Liver (tissue), 8 donors: ENCODE measurements at regions not wholly inside any gene's neighbourhood (a gene's known extent, or its start where the extent isn't known, plus 50 kb on each side); places are given as distances from the start of the nearest gene placed in this dataset.

Source experiments
- DNase-seq: peaks from one replicate; pipeline ENCODE4 v3.0.0-alpha.2; 2017; ENCODE audit warnings: low spot score
- H3K27ac ChIP-seq, 2 donors: one replicate each; pipeline ENCODE4 v1.7.0; 2013; ENCODE audit warnings: inconsistent platforms in 2 of 2, low read length in 2 of 2, control low read depth in 1 of 2, low read depth in 1 of 2, mild to moderate bottlenecking in 1 of 2
- H3K27me3 ChIP-seq, 4 donors: one replicate each; pipeline versions ENCODE4 v1.6.1 to v1.7.0; 2013; ENCODE audit warnings: low read length in 3 of 4, inconsistent platforms in 1 of 4, mild to moderate bottlenecking in 1 of 4, moderate library complexity in 1 of 4; ENCODE audit not compliant: control insufficient read depth in 4 of 4, insufficient read depth in 4 of 4
- H3K36me3 ChIP-seq, 4 donors: one replicate each; pipeline versions ENCODE4 v1.6.1 to v1.7.0; 2013; ENCODE audit warnings: low read length in 3 of 4, mild to moderate bottlenecking in 3 of 4, low read depth in 1 of 4, moderate library complexity in 1 of 4; ENCODE audit not compliant: control insufficient read depth in 4 of 4, insufficient read depth in 3 of 4
- H3K4me1 ChIP-seq, 4 donors: one replicate each; pipeline versions ENCODE4 v1.6.1 to v1.7.0; 2013; ENCODE audit warnings: low read length in 3 of 4, mild to moderate bottlenecking in 3 of 4, moderate library complexity in 1 of 4; ENCODE audit not compliant: control insufficient read depth in 4 of 4, insufficient read depth in 4 of 4
- H3K4me3 ChIP-seq, 3 donors: one replicate each; pipeline versions ENCODE4 v1.6.1 to v1.7.0; 2013; ENCODE audit warnings: low read length in 3 of 3, control low read depth in 1 of 3, low read depth in 1 of 3, mild to moderate bottlenecking in 1 of 3
- H3K9ac ChIP-seq, 2 donors: one replicate each; pipeline ENCODE4 v1.7.0; 2013; ENCODE audit warnings: low read length in 2 of 2, mild to moderate bottlenecking in 2 of 2, moderate library complexity in 2 of 2, control low read depth in 1 of 2, low read depth in 1 of 2
- H3K9me3 ChIP-seq, 4 donors: one replicate each; pipeline versions ENCODE4 v1.6.1 to v1.7.0; 2013; ENCODE audit warnings: low read length in 3 of 4; ENCODE audit not compliant: control insufficient read depth in 4 of 4
- EGR1 ChIP-seq, 2 donors: IDR thresholded peaks; 2 replicates each; pipeline ENCODE4 v1.6.1; 2016 to 2018; ENCODE audit warnings: antibody characterized with exemption in 2 of 2, low read depth in 2 of 2
- FOXA1 ChIP-seq: IDR thresholded peaks from 2 replicates; pipeline ENCODE4 v1.6.1; 2016; ENCODE audit warnings: antibody characterized with exemption
- FOXA2 ChIP-seq: IDR thresholded peaks from 2 replicates; pipeline ENCODE4 v1.6.1; 2016; ENCODE audit warnings: antibody characterized with exemption
- GABPA ChIP-seq, 2 donors: IDR thresholded peaks in 1 of 2; conservative IDR thresholded peaks in 1 of 2; 2 replicates each; pipeline ENCODE4 v1.6.1; 2016; ENCODE audit warnings: antibody characterized with exemption in 2 of 2, mild to moderate bottlenecking in 1 of 2, moderate library complexity in 1 of 2
- HNF4A ChIP-seq, 2 donors: conservative IDR thresholded peaks; 2 replicates each; pipeline ENCODE4 v1.6.1; 2016; ENCODE audit warnings: antibody characterized with exemption in 2 of 2, mild to moderate bottlenecking in 2 of 2
- HNF4G ChIP-seq: IDR thresholded peaks from 2 replicates; pipeline ENCODE4 v1.6.1; 2016; ENCODE audit warnings: antibody characterized with exemption
- JUND ChIP-seq, 2 donors: IDR thresholded peaks; 2 replicates each; pipeline ENCODE4 v1.6.1; 2016; ENCODE audit warnings: antibody characterized with exemption in 2 of 2
- RAD21 ChIP-seq, 2 donors: IDR thresholded peaks; 2 replicates each; pipeline ENCODE4 v1.6.1; 2016; ENCODE audit warnings: antibody characterized with exemption in 2 of 2, mild to moderate bottlenecking in 2 of 2
- RXRA ChIP-seq, 2 donors: IDR thresholded peaks; 2 replicates each; pipeline ENCODE4 v1.6.1; 2017 to 2018; ENCODE audit warnings: antibody characterized with exemption in 2 of 2, mild to moderate bottlenecking in 1 of 2
- SP1 ChIP-seq: IDR thresholded peaks from 2 replicates; pipeline ENCODE4 v1.6.1; 2018; ENCODE audit warnings: antibody characterized with exemption, mild to moderate bottlenecking
- TAF1 ChIP-seq: conservative IDR thresholded peaks from 2 replicates; pipeline ENCODE4 v1.6.1; 2016; ENCODE audit warnings: antibody characterized with exemption, mild to moderate bottlenecking
- YY1 ChIP-seq: IDR thresholded peaks from 2 replicates; pipeline ENCODE4 v1.6.1; 2016; ENCODE audit warnings: antibody characterized with exemption, mild to moderate bottlenecking
- WGBS: extraction: QIAGEN DNeasy Blood & Tissue Kit; methylation state at CpG from one replicate; pipeline ENCODE4 v1.1.7; 2013; 5-methylcytosine and 5-hydroxymethylcytosine counted together
- TF ChIP-seq, protein P1 (sequence below): IDR thresholded peaks from 2 replicates; pipeline ENCODE4 v1.6.1; 2016; ENCODE audit warnings: antibody characterized with exemption
- TF ChIP-seq, protein P2 (sequence below): IDR thresholded peaks from 2 replicates; pipeline ENCODE4 v1.6.1; 2016; ENCODE audit warnings: antibody characterized with exemption
- TF ChIP-seq, protein P3 (sequence below): fragments of 150-350 bp; IDR thresholded peaks from 2 replicates; pipeline ENCODE4 v1.5.1; 2017; ENCODE audit warnings: improper control_type of control experiment, low read depth, low read length; ENCODE audit not compliant: missing input control
- donor health status: healthy.
- donor health status: healthy.
- donor health status: healthy.
- donor health status: healthy.
- donor health status: healthy.

DNA sequence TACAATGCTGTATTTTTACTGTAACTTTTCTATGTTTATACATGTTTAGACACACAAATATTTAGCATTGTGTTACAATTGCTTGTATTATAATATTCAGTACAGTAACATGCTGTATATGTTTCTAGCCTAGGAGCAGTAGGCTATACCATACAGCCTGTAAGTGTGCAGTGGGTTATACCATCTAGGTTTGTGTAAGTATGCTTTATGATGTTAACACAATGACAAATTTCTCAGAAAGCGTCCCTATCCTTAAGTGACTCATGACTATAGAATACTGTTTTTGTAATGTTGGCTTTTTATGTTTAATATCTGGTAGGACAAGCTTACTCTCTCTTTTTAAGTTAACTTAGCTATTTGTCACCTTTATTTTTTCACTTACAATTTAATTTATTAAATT, 127.5 kb upstream of the THRB start (continued):
- TF ChIP-seq GABPA (IDR thresholded peaks at IDR 0.05 in 1 of 2, conservative IDR thresholded peaks at IDR 0.05 in 1 of 2) (no peak), YY1 (no peak)

DNA sequence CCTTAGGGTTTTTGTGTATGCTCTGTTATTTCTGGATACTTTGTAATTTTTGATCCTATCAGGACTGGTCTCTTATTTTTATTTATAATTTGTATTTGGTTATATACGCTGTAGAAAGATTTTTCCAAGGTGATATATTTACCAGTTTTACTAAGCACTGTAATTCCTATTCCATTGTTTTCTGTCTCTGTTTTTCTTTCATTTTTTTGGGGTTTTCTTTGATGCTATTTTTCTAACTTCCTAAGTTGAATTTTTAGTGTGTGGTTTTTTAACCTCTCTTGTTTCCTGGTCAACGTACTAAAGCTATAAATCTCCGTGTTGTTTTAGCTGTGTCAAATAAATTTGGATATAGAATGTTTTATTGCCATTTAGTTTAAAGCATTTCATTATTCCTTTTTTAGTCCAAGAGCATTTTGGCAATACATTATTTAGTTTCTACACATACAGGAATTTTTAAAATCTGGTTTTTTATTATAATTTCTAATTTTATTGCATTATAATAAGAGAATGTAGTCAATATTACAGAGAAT, 128.1 kb upstream of the THRB start:
- no peak overlapping the region for H3K27ac ChIP-seq
- no peak for DNase-seq
- no peaks in the 10 kb centered on the region for H3K36me3 ChIP-seq
- H3K9ac ChIP-seq, result no peak overlapping the region
- no peaks in the 10 kb centered on the region for H3K9me3 ChIP-seq
- H3K27me3 ChIP-seq, result no peaks in the 10 kb centered on the region
- no peak overlapping the region for H3K4me3 ChIP-seq
- TF ChIP-seq HNF4G (no peak), TAF1 (no peak), JUND (IDR thresholded peaks at IDR 0.05) (no peak), YY1 (no peak), SP1 (no peak)
- H3K4me1 ChIP-seq, result no peaks in the 10 kb centered on the region
- WGBS, result 77% methylated on average over 3 of the region's 3 CpGs

DNA sequence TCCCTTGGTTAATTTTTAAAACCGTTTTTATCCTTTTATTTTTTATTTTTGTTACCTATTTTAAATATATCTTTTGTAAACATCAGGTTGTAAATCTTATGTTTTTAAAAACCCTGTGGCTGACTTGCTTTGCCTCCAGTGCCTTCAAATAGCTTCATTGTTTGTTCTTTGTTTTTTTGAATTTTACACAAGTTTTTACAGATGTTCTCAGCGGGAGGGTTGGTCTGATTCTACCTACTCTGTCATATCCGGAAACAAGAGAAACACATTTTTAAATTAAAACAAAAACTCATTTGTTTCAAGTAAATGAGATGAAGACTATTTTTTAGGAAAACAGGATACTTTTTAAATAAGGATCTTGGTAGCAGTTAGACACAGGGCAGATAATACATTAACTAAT, 129.0 kb upstream of the THRB start:
- Histone ChIP-seq H3K27ac (no peak overlapping the region), H3K27me3 (no peaks in the 10 kb centered on the region), H3K36me3 (no peaks in the 10 kb centered on the region), H3K4me3 (no peak overlapping the region), H3K9me3 (no peaks in the 10 kb centered on the region), H3K9ac (no peak overlapping the region), H3K4me1 (no peaks in the 10 kb centered on the region)
- TF ChIP-seq RXRA (IDR thresholded peaks at IDR 0.05) (no peak), FOXA2 (no peak), FOXA1 (no peak), TAF1 (no peak)
- TF ChIP-seq, protein P1, sequence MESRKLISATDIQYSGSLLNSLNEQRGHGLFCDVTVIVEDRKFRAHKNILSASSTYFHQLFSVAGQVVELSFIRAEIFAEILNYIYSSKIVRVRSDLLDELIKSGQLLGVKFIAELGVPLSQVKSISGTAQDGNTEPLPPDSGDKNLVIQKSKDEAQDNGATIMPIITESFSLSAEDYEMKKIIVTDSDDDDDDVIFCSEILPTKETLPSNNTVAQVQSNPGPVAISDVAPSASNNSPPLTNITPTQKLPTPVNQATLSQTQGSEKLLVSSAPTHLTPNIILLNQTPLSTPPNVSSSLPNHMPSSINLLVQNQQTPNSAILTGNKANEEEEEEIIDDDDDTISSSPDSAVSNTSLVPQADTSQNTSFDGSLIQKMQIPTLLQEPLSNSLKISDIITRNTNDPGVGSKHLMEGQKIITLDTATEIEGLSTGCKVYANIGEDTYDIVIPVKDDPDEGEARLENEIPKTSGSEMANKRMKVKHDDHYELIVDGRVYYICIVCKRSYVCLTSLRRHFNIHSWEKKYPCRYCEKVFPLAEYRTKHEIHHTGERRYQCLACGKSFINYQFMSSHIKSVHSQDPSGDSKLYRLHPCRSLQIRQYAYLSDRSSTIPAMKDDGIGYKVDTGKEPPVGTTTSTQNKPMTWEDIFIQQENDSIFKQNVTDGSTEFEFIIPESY, result no peak
- no peak for DNase-seq
- 85% methylated on average over 3 of the region's 3 CpGs for WGBS

DNA sequence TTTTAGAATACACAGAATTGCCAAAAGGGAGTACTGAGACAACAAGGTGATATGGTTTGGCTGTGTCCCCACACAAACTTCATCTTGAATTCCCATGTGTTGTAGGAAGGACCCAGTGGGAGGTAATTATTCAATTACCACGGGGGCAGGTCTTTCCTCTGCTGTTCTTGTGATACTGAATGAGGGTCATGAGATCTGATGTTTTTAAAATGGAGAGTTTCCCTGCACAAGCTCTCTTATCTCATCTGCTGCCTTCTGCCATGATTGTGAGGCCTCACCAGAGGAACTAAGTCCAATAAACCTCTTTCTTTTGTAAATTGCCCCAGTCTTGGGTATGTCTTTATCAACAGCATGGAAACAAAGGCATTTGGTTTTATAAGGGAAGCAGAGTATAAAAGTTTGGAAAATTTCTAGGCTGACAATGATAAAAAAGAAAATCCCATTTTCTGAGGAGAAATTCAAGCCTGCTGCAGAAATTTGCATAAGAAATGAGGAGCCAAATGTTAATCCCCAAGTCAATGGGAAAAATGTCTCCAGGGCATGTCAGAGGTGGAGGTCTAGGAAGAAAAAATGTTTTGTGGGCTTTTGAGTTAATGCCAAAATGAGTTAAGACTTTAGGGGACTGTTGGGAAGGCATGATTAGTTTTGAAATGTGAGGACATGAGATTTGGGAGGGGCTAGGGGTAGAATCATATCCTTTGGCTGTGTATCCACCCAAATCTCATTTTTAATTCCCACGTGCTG, 130.5 kb upstream of the THRB start:
- DNase-seq, result no peak
- no peaks in the 10 kb centered on the region for H3K9me3 ChIP-seq
- TF ChIP-seq, protein P2, sequence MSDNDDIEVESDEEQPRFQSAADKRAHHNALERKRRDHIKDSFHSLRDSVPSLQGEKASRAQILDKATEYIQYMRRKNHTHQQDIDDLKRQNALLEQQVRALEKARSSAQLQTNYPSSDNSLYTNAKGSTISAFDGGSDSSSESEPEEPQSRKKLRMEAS, result no peak
- TF ChIP-seq JUND (IDR thresholded peaks at IDR 0.05) (no peak), FOXA1 (no peak), RAD21 (IDR thresholded peaks at IDR 0.05) (no peak), SP1 (no peak), TAF1 (no peak), YY1 (no peak), HNF4A (conservative IDR thresholded peaks at IDR 0.05) (no peak), EGR1 (IDR thresholded peaks at IDR 0.05; ENCODE audit: low read depth in 2 of 2) (no peak), HNF4G (no peak)
- TF ChIP-seq, protein P1, result no peak
- TF ChIP-seq, protein P3, sequence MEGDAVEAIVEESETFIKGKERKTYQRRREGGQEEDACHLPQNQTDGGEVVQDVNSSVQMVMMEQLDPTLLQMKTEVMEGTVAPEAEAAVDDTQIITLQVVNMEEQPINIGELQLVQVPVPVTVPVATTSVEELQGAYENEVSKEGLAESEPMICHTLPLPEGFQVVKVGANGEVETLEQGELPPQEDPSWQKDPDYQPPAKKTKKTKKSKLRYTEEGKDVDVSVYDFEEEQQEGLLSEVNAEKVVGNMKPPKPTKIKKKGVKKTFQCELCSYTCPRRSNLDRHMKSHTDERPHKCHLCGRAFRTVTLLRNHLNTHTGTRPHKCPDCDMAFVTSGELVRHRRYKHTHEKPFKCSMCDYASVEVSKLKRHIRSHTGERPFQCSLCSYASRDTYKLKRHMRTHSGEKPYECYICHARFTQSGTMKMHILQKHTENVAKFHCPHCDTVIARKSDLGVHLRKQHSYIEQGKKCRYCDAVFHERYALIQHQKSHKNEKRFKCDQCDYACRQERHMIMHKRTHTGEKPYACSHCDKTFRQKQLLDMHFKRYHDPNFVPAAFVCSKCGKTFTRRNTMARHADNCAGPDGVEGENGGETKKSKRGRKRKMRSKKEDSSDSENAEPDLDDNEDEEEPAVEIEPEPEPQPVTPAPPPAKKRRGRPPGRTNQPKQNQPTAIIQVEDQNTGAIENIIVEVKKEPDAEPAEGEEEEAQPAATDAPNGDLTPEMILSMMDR, result no peak

More for the DNA sequence above, 130.5 kb upstream of the THRB start:
- Histone ChIP-seq H3K27me3 (no peaks in the 10 kb centered on the region), H3K4me1 (no peaks in the 10 kb centered on the region), H3K9ac (no peak overlapping the region), H3K27ac (no peak overlapping the region), H3K36me3 (no peaks in the 10 kb centered on the region), H3K4me3 (no peak overlapping the region)
- WGBS, result 58% methylated on average over 2 of the region's 2 CpGs
